ENCODE measurements at regions not wholly inside any gene's neighbourhood (a gene's known extent, or its start where the extent isn't known, plus 50 kb on each side); places are given as distances from the start of the nearest gene placed in this dataset.

DNA sequence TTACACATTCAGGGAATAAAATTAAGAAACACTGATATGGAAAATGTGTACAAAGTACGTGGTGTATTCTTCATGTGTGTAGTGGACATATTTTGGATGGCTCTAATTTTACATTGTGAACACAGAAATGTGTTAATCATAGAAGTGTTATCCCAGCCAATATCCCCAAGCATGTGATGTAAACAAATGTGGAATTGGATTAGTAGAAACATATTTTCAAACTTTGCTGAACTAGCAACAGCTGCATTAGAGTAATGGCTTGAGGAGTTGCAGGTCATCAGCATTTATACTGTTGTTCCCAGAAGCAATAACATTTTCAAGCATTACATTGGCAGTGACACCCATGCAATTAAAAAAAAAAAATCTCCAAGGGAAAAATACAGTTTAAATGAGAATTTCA lies 600.6 kb downstream of the SLITRK1 start:
- Mint-ChIP-seq H3K4me1 (ENCODE audit: low read depth) (no peaks in the 10 kb centered on the region), H3K27me3 (no peaks in the 10 kb centered on the region), H3K9me3 (peaks cover 15% of the 10 kb centered on the region), H3K36me3 (ENCODE audit: low read depth) (no peaks in the 10 kb centered on the region), H3K4me3 (no peak overlapping the region), H3K27ac (no peak overlapping the region)
- intact Hi-C loops (cut with micrococcal nuclease): no loop called here

DNA sequence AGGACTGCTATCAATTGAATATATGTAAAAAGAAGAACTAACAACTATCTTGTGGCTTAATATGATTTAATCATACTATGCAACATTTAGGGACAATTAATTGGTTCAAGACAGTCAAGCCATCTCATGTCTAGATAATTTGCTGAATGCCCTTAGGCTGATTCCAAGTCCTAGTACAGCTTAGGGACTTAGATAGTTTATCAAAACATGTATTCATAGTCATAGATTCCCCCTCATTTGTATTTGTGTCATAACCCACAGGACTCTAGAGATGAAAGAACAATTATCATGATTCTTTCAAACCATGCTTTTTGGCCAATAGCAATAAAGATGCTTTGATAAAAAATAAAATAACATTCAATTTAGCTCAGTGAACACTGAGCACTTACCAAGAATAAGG lies 607.6 kb downstream of the SLITRK1 start:
- no peaks in the 10 kb centered on the region for H3K27me3 Mint-ChIP-seq
- peaks cover 21% of the 10 kb centered on the region for H3K9me3 Mint-ChIP-seq
- intact Hi-C loops (cut with micrococcal nuclease): no loop called here
- H3K4me3 Mint-ChIP-seq: no peak overlapping the region
- no peaks in the 10 kb centered on the region for H3K4me1 Mint-ChIP-seq (ENCODE audit: low read depth)
- no peak overlapping the region for H3K27ac Mint-ChIP-seq
- no peaks in the 10 kb centered on the region for H3K36me3 Mint-ChIP-seq (ENCODE audit: low read depth)

DNA sequence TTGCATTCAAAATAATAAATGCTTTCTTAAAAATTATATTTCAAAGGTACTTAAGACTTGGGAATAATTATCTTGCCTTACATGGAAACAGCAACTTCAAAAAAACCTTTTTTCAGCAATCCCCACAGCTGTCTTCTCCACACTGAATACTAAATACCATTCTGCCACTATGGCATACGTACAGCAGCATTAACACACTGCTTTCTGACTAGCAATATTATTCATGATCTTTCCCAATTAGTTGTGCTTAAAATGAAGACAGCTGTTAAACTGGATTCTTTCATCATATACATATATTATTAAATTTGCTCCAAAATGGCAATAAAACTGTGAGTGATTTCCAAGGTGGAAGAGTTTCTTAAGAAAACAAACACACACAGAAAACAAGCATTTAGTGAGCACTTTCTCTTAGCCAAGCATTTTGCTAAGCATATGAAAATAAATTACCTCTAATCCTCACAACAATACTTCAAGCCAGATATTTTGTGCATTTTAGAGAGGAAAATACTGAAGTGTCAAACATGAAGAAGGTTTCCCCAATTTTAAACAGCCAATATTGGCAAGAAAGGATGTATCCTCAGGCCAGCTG lies 609.5 kb downstream of the SLITRK1 start:
- no peaks in the 10 kb centered on the region for H3K4me1 Mint-ChIP-seq (ENCODE audit: low read depth)
- no peaks in the 10 kb centered on the region for H3K27me3 Mint-ChIP-seq
- H3K36me3 Mint-ChIP-seq (ENCODE audit: low read depth): no peaks in the 10 kb centered on the region
- no peak overlapping the region for H3K4me3 Mint-ChIP-seq
- intact Hi-C loops (cut with micrococcal nuclease): no loop called here
- H3K27ac Mint-ChIP-seq: no peak overlapping the region
- peaks cover 15% of the 10 kb centered on the region for H3K9me3 Mint-ChIP-seq

DNA sequence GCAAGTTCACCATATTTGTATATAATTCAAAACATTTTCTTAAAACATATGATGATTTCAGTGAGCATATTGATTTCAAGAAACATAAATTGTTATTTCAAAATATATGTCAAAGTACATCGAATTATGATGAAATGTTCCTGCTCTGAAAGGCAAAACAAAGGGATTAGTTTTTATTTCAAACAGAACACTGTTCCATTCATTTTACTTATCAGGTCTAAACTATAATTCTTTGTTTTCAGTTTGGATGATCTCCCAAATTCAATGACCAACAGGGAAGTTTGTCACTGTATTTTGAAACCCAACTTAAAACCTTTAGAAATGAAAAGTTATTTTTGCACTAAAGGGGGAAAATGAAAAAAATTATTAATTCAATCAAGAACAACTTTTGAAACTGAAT lies 610.2 kb downstream of the SLITRK1 start:
- intact Hi-C loops (cut with micrococcal nuclease): no loop called here
- H3K4me3 Mint-ChIP-seq: no peak overlapping the region
- peaks cover 8% of the 10 kb centered on the region for H3K9me3 Mint-ChIP-seq
- H3K27me3 Mint-ChIP-seq: no peaks in the 10 kb centered on the region
- H3K27ac Mint-ChIP-seq: no peak overlapping the region
- no peaks in the 10 kb centered on the region for H3K4me1 Mint-ChIP-seq (ENCODE audit: low read depth)
- no peaks in the 10 kb centered on the region for H3K36me3 Mint-ChIP-seq (ENCODE audit: low read depth)

DNA sequence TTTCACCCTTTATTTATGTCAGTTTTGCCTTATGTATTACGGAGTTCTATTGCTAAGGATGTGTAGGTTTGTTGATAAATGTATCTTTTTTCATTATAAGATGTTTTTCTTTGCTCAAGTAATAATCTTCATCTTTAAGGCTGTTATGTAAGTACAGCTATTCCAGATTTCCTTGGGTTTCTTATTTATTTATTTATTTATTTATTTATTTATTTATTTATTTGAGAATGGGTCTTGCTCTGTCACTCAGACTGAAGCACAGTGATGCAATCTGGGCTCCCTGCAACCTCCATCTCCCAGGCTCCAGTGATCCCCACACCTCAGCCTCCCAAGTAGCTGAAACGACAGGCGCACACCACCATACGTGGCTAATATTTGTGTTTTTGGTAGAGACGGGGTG lies 617.0 kb downstream of the SLITRK1 start:
- Mint-ChIP-seq H3K4me3 (no peak overlapping the region), H3K27me3 (no peaks in the 10 kb centered on the region), H3K36me3 (ENCODE audit: low read depth) (no peaks in the 10 kb centered on the region), H3K9me3 (peaks cover 28% of the 10 kb centered on the region), H3K4me1 (ENCODE audit: low read depth) (no peaks in the 10 kb centered on the region), H3K27ac (no peak overlapping the region)
- intact Hi-C loops (cut with micrococcal nuclease): no loop called here

GRCh38 chr13:83248751-83249150 lies 633.5 kb downstream of the SLITRK1 start:
- Mint-ChIP-seq H3K36me3 (ENCODE audit: low read depth) (no peaks in the 10 kb centered on the region), H3K4me3 (no peak overlapping the region), H3K9me3 (peaks cover 36% of the 10 kb centered on the region), H3K27me3 (no peaks in the 10 kb centered on the region), H3K27ac (no peak overlapping the region), H3K4me1 (ENCODE audit: low read depth) (no peaks in the 10 kb centered on the region)
- intact Hi-C loops (cut with micrococcal nuclease): no loop called here

GRCh38 chr13:83232626-83233025 lies 649.6 kb downstream of the SLITRK1 start:
- no peaks in the 10 kb centered on the region for H3K36me3 Mint-ChIP-seq (ENCODE audit: low read depth)
- no peak overlapping the region for H3K27ac Mint-ChIP-seq
- no peak overlapping the region for H3K4me3 Mint-ChIP-seq
- H3K4me1 Mint-ChIP-seq (ENCODE audit: low read depth): no peaks in the 10 kb centered on the region
- intact Hi-C loops (cut with micrococcal nuclease): no loop called here
- H3K9me3 Mint-ChIP-seq: peaks cover 26% of the 10 kb centered on the region
- H3K27me3 Mint-ChIP-seq: no peaks in the 10 kb centered on the region

DNA sequence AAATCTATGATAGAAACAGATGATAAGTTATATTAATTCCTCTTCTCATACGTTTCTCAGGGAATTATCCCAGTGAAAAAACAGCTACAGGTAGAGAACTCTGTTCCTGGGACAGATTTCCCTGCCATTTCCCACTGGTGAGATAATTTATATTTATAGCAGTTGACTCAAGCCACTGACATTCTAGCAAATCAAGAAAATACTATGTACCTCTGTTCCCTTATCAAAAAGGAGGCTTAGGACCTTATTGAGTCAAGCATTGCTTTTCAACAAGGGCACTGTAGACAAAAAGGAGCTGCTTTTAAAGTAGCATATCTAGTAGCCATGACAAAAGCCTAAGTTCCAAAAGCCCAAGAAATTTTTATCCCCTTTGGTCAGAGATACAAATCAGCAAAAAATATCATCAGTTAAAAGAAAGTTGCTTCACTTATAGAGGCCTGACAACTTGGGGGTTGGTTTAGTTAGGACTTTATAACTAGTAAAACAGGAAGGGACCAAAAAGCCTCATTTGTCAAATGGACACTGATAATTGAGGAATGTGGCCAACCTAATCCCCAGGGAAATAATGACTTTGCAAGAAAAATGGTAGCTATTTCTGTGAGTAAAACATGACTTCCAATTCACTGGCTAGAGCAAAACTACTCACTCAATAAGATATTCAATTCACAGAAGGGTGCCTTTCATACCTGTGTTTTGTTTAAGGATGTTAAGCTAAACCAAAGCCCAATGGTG lies 652.5 kb downstream of the SLITRK1 start:
- no peaks in the 10 kb centered on the region for H3K36me3 Mint-ChIP-seq (ENCODE audit: low read depth)
- H3K4me3 Mint-ChIP-seq: no peak overlapping the region
- intact Hi-C loops (cut with micrococcal nuclease): no loop called here
- no peaks in the 10 kb centered on the region for H3K4me1 Mint-ChIP-seq (ENCODE audit: low read depth)
- peaks cover 13% of the 10 kb centered on the region for H3K9me3 Mint-ChIP-seq
- no peak overlapping the region for H3K27ac Mint-ChIP-seq
- H3K27me3 Mint-ChIP-seq: no peaks in the 10 kb centered on the region

DNA sequence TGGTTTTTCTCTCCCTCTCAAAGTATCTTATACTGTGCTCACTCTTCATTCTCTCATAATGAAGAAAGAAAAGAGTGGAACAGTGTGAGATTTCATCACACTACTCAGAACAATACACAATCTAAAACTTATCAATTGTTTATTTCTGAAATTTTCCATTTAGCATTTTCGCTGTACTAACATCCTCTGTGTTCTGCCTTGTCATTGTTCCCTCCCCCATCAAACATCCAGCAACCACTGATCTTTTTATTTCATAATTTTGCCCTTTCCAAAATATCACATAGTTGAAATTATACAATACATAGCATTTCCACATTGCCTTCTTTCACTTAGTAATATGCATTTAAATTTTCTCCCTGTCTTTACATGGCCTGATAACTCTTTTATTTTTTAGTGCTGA lies 658.7 kb downstream of the SLITRK1 start:
- no peak overlapping the region for H3K4me3 Mint-ChIP-seq
- no peaks in the 10 kb centered on the region for H3K27me3 Mint-ChIP-seq
- peaks cover 5% of the 10 kb centered on the region for H3K9me3 Mint-ChIP-seq
- H3K27ac Mint-ChIP-seq: no peak overlapping the region
- H3K4me1 Mint-ChIP-seq (ENCODE audit: low read depth): no peaks in the 10 kb centered on the region
- intact Hi-C loops (cut with micrococcal nuclease): no loop called here
- no peaks in the 10 kb centered on the region for H3K36me3 Mint-ChIP-seq (ENCODE audit: low read depth)

GRCh38 chr13:83221813-83222241 lies 660.4 kb downstream of the SLITRK1 start:
- Mint-ChIP-seq H3K27ac (no peak overlapping the region), H3K4me3 (no peak overlapping the region), H3K4me1 (ENCODE audit: low read depth) (no peaks in the 10 kb centered on the region), H3K9me3 (no peaks in the 10 kb centered on the region), H3K27me3 (no peaks in the 10 kb centered on the region), H3K36me3 (ENCODE audit: low read depth) (no peaks in the 10 kb centered on the region)
- intact Hi-C loops (cut with micrococcal nuclease): no loop called here

DNA sequence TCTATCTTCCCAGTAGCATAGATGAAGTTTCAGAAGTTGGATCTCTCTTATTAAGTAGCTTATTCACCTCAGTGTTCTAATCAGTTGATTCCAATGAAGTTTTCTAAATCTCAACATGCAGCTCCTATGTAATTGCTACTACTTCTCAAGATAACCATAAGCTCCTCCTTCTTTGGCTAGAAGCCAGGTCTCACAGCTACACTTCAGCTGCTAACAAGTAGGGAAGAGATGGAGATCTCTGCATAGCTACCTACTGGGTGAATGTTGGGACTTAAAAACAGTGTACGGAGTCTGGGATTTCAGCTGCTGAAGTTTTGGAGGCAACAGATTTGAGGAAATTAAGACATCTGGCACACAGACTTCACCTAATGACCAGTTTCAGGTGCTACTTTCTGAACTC lies 661.0 kb downstream of the SLITRK1 start:
- intact Hi-C loops (cut with micrococcal nuclease): no loop called here
- H3K9me3 Mint-ChIP-seq: no peaks in the 10 kb centered on the region

DNA sequence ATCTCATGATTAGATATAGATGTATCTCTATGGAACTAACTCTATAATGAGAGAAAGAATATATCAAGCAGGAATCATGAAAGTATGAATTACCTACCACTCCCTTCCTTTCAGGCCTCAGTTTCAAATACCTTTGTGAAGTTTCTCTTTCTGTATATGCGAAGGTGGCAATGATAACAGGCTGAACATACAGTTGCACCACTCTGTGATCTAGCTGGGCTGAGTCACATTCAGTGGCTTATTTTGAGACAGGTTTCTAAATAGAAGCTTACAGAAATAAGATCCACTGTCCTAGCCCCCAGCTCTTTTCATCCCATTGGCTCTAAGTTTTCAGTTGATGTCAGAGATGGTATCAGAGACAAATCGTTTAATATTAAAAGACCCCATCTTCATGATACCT lies 662.0 kb downstream of the SLITRK1 start:
- Mint-ChIP-seq H3K27ac (no peak overlapping the region), H3K9me3 (no peaks in the 10 kb centered on the region), H3K4me1 (ENCODE audit: low read depth) (no peaks in the 10 kb centered on the region), H3K4me3 (no peak overlapping the region), H3K27me3 (no peaks in the 10 kb centered on the region), H3K36me3 (ENCODE audit: low read depth) (no peaks in the 10 kb centered on the region)
- intact Hi-C loops (cut with micrococcal nuclease): no loop called here

More for the DNA sequence above, 661.0 kb downstream of the SLITRK1 start:
- no peaks in the 10 kb centered on the region for H3K36me3 Mint-ChIP-seq (ENCODE audit: low read depth)
- H3K4me1 Mint-ChIP-seq (ENCODE audit: low read depth): no peaks in the 10 kb centered on the region
- no peaks in the 10 kb centered on the region for H3K27me3 Mint-ChIP-seq
- H3K27ac Mint-ChIP-seq: no peak overlapping the region
- H3K4me3 Mint-ChIP-seq: no peak overlapping the region

GRCh38 chr13:83219832-83220231 lies 662.4 kb downstream of the SLITRK1 start:
- no peaks in the 10 kb centered on the region for H3K27me3 Mint-ChIP-seq
- H3K4me3 Mint-ChIP-seq: no peak overlapping the region
- H3K9me3 Mint-ChIP-seq: no peaks in the 10 kb centered on the region
- H3K36me3 Mint-ChIP-seq (ENCODE audit: low read depth): no peaks in the 10 kb centered on the region
- no peaks in the 10 kb centered on the region for H3K4me1 Mint-ChIP-seq (ENCODE audit: low read depth)
- no peak overlapping the region for H3K27ac Mint-ChIP-seq
- intact Hi-C loops (cut with micrococcal nuclease): no loop called here

GRCh38 chr13:83216479-83217245 lies 665.6 kb downstream of the SLITRK1 start:
- H3K4me3 Mint-ChIP-seq: no peak overlapping the region
- H3K27ac Mint-ChIP-seq: no peak overlapping the region
- H3K27me3 Mint-ChIP-seq: no peaks in the 10 kb centered on the region
- H3K4me1 Mint-ChIP-seq (ENCODE audit: low read depth): no peaks in the 10 kb centered on the region
- no peaks in the 10 kb centered on the region for H3K36me3 Mint-ChIP-seq (ENCODE audit: low read depth)
- H3K9me3 Mint-ChIP-seq: no peaks in the 10 kb centered on the region
- intact Hi-C loops (cut with micrococcal nuclease): no loop called here

Measured in dendritic cell treated with granulocyte-macrophage colony-stimulating factor and Interleukin-4, amounts not matched to agents 40 ng/mL and 50 ng/mL, for 4 days (primary cell).